HEK293 (cell line): ENCODE measurements at regions not wholly inside any gene's neighbourhood (a gene's known extent, or its start where the extent isn't known, plus 50 kb on each side); places are given as distances from the start of the nearest gene placed in this dataset.

ENCODE experiments used
- CTCF ChIA-PET: fragments of 350-600 bp; formaldehyde crosslinking; extraction: SDS; loops from one replicate; lab custom pipeline; 2021; ENCODE audit warnings: antibody characterized with exemption; lab: Yijun Ruan, JAX
- POLR2A ChIA-PET: fragments of 300-600 bp; formaldehyde crosslinking; extraction: SDS; loops from one replicate; lab custom pipeline; 2020; ENCODE audit warnings: antibody characterized with exemption, inconsistent platforms; lab: Yijun Ruan, JAX
- H3K27ac ChIP-seq: fragments of 200-500 bp; sonication (Bioruptor generic); 2 replicates; pipeline ENCODE4 v1.5.1; 2014; ENCODE audit warnings: low read depth, low read length, control low read depth, inconsistent platforms; ENCODE audit errors: extremely low read depth
- H3K36me3 ChIP-seq, 2 experiments: fragments of 200-500 bp in 1 of 2; sonication (Bioruptor generic) in 1 of 2; 1 replicate in 1 of 2; 2 replicates in 1 of 2; pipeline ENCODE4 v1.5.1; 2014 to 2017; ENCODE audit warnings: inconsistent platforms in 2 of 2, low read length in 2 of 2; ENCODE audit not compliant: control insufficient read depth in 2 of 2, insufficient read depth in 1 of 2
- H3K4me1 ChIP-seq: fragments of 200-500 bp; sonication (Bioruptor generic); 2 replicates; pipeline ENCODE4 v1.5.1; 2014; ENCODE audit warnings: mild to moderate bottlenecking, low read length, inconsistent platforms; ENCODE audit not compliant: control insufficient read depth, insufficient read depth
- H3K4me3 ChIP-seq: 2 replicates; pipeline ENCODE4 v1.5.1; 2011; ENCODE audit warnings: low read depth, mild to moderate bottlenecking, control low read depth, low read length, moderate library complexity
- H3K9me3 ChIP-seq: fragments of 200-500 bp; sonication (Bioruptor generic); 2 replicates; pipeline ENCODE4 v1.5.1; 2014; ENCODE audit warnings: low read depth, low read length, inconsistent platforms; ENCODE audit not compliant: control insufficient read depth, insufficient read depth
- GFI1B ChIP-seq: fragments of 450-650 bp; formaldehyde crosslinking; IDR thresholded peaks from 2 replicates; pipeline ENCODE4 v1.5.1; 2016; ENCODE audit warnings: missing biosample characterization, missing genetic modification characterization
- PRDM1 ChIP-seq: fragments of 450-650 bp; formaldehyde crosslinking; IDR thresholded peaks from 2 replicates; pipeline ENCODE4; 2016; ENCODE audit warnings: missing biosample characterization, missing genetic modification characterization
- PRDM4 ChIP-seq: fragments of 450-650 bp; formaldehyde crosslinking; IDR thresholded peaks from 2 replicates; pipeline ENCODE4 v1.5.1; 2017; ENCODE audit warnings: missing biosample characterization, missing genetic modification characterization
- ZBTB26 ChIP-seq: fragments of 450-650 bp; formaldehyde crosslinking; optimal IDR thresholded peaks from 2 replicates; pipeline ENCODE3; 2016; ENCODE audit warnings: missing biosample characterization, mild to moderate bottlenecking, missing genetic modification characterization
- ZBTB48 ChIP-seq: fragments of 450-650 bp; formaldehyde crosslinking; IDR thresholded peaks from 2 replicates; pipeline ENCODE4 v1.5.1; 2016; ENCODE audit warnings: missing biosample characterization, missing genetic modification characterization
- ZIC2 ChIP-seq: fragments of 450-650 bp; formaldehyde crosslinking; IDR thresholded peaks from 2 replicates; pipeline ENCODE4 v1.5.1; 2016; ENCODE audit warnings: missing biosample characterization, missing genetic modification characterization
- ZNF10 ChIP-seq: fragments of 450-650 bp; formaldehyde crosslinking; IDR thresholded peaks from 2 replicates; pipeline ENCODE4 v1.5.1; 2017; ENCODE audit warnings: missing biosample characterization, missing genetic modification characterization
- ZNF112 ChIP-seq: fragments of 450-650 bp; formaldehyde crosslinking; IDR thresholded peaks from 2 replicates; pipeline ENCODE4 v1.5.0; 2017; ENCODE audit warnings: missing biosample characterization, missing genetic modification characterization
- ZNF138 ChIP-seq: fragments of 450-650 bp; formaldehyde crosslinking; IDR thresholded peaks from 2 replicates; pipeline ENCODE4 v1.5.1; 2016; ENCODE audit warnings: missing biosample characterization, missing genetic modification characterization, borderline replicate concordance
- ZNF155 ChIP-seq: fragments of 450-650 bp; formaldehyde crosslinking; IDR thresholded peaks from 2 replicates; pipeline ENCODE4 v1.5.1; 2016; ENCODE audit warnings: missing biosample characterization, missing genetic modification characterization
- ZNF221 ChIP-seq: fragments of 450-650 bp; formaldehyde crosslinking; IDR thresholded peaks from 2 replicates; pipeline ENCODE4 v1.5.1; 2017; ENCODE audit warnings: missing biosample characterization, missing genetic modification characterization, borderline replicate concordance
- ZNF239 ChIP-seq: fragments of 450-650 bp; formaldehyde crosslinking; IDR thresholded peaks from 2 replicates; pipeline ENCODE4 v1.5.1; 2016; ENCODE audit warnings: missing biosample characterization, missing genetic modification characterization
- ZNF24 ChIP-seq: fragments of 450-650 bp; formaldehyde crosslinking; IDR thresholded peaks from 2 replicates; pipeline ENCODE4 v1.5.1; 2016; ENCODE audit warnings: missing biosample characterization, missing genetic modification characterization
- ZNF37A ChIP-seq: fragments of 450-650 bp; IDR thresholded peaks from 2 replicates; pipeline ENCODE4 v1.5.1; 2018; ENCODE audit warnings: missing biosample characterization, missing genetic modification characterization
- ZNF398 ChIP-seq: fragments of 450-650 bp; formaldehyde crosslinking; IDR thresholded peaks from 2 replicates; pipeline ENCODE4 v1.5.1; 2017; ENCODE audit warnings: missing biosample characterization, missing genetic modification characterization
- ZNF416 ChIP-seq: fragments of 450-650 bp; formaldehyde crosslinking; IDR thresholded peaks from 2 replicates; pipeline ENCODE4 v1.5.1; 2016; ENCODE audit warnings: missing biosample characterization, missing genetic modification characterization
- ZNF521 ChIP-seq: fragments of 450-650 bp; formaldehyde crosslinking; IDR thresholded peaks from 2 replicates; pipeline ENCODE4 v1.5.1; 2017; ENCODE audit warnings: missing biosample characterization, mild to moderate bottlenecking, missing genetic modification characterization
- ZNF621 ChIP-seq: fragments of 450-650 bp; formaldehyde crosslinking; IDR thresholded peaks from 2 replicates; pipeline ENCODE4 v1.5.1; 2017; ENCODE audit warnings: missing biosample characterization, missing genetic modification characterization
- ZNF624 ChIP-seq: fragments of 450-650 bp; formaldehyde crosslinking; IDR thresholded peaks from 2 replicates; pipeline ENCODE4 v1.5.1; 2017; ENCODE audit warnings: missing biosample characterization, missing genetic modification characterization
- ZNF629 ChIP-seq: fragments of 450-650 bp; formaldehyde crosslinking; IDR thresholded peaks from 2 replicates; pipeline ENCODE4 v1.5.1; 2017; ENCODE audit warnings: missing biosample characterization, missing genetic modification characterization
- ZNF660 ChIP-seq: fragments of 450-650 bp; IDR thresholded peaks from 2 replicates; pipeline ENCODE4 v1.5.1; 2018; ENCODE audit warnings: missing biosample characterization, mild to moderate bottlenecking, missing genetic modification characterization
- ZNF692 ChIP-seq: fragments of 450-650 bp; formaldehyde crosslinking; IDR thresholded peaks from 2 replicates; pipeline ENCODE4 v1.5.1; 2016; ENCODE audit warnings: missing biosample characterization, missing genetic modification characterization
- ZNF768 ChIP-seq: fragments of 450-650 bp; formaldehyde crosslinking; IDR thresholded peaks from 2 replicates; pipeline ENCODE4 v1.5.1; 2018; ENCODE audit warnings: missing biosample characterization, mild to moderate bottlenecking, missing genetic modification characterization
- ZNF843 ChIP-seq: fragments of 450-650 bp; formaldehyde crosslinking; IDR thresholded peaks from 2 replicates; pipeline ENCODE4 v1.5.1; 2016; ENCODE audit warnings: missing biosample characterization, missing genetic modification characterization
- ZSCAN18 ChIP-seq: fragments of 450-650 bp; formaldehyde crosslinking; IDR thresholded peaks from 2 replicates; pipeline ENCODE4 v1.5.1; 2016; ENCODE audit warnings: missing biosample characterization, missing genetic modification characterization
- ZSCAN30 ChIP-seq: fragments of 450-650 bp; IDR thresholded peaks from 2 replicates; pipeline ENCODE4 v1.5.1; 2018; ENCODE audit warnings: missing biosample characterization, mild to moderate bottlenecking, missing genetic modification characterization, moderate library complexity

GRCh38 chr2:41899189-41899588 lies 148.6 kb upstream of the PKDCC start:
- ChIA-PET CTCF (interaction anchor here (0.5 to 1.1 kb wide), 3 partner anchors 10 to 188 kb away, joined by 3 to 4 read pairs (median 3); no protein-coding TSS in a partner anchor), POLR2A (no interaction called here)
- no peak overlapping the region for H3K4me3 ChIP-seq
- TF ChIP-seq ZNF10 (tag by site-specific recombination) (no peak), ZNF239 (tag by site-specific recombination) (no peak), ZIC2 (tag by site-specific recombination) (no peak), ZNF660 (tag by site-specific recombination) (no peak), ZSCAN30 (tag by site-specific recombination) (no peak), ZNF398 (no peak), ZNF416 (tag by site-specific recombination) (no peak), ZNF138 (no peak), ZNF843 (no peak), ZNF24 (tag by site-specific recombination) (no peak), PRDM4 (tag by site-specific recombination) (no peak), GFI1B (tag by site-specific recombination) (no peak), ZBTB48 (tag by site-specific recombination) (no peak), ZNF692 (no peak), ZNF621 (tag by site-specific recombination) (no peak), ZBTB26 (tag by site-specific recombination) (no peak), ZNF521 (tag by site-specific recombination) (no peak)
- H3K27ac ChIP-seq: no peak overlapping the region
- H3K36me3 ChIP-seq: no peaks in the 10 kb centered on the region
- no peaks in the 10 kb centered on the region for H3K4me1 ChIP-seq
- no peaks in the 10 kb centered on the region for H3K9me3 ChIP-seq

GRCh38 chr2:41900101-41900577 lies 147.7 kb upstream of the PKDCC start:
- Histone ChIP-seq H3K4me1 (no peaks in the 10 kb centered on the region), H3K27ac (no peak overlapping the region), H3K36me3 (no peaks in the 10 kb centered on the region), H3K4me3 (no peak overlapping the region), H3K9me3 (no peaks in the 10 kb centered on the region)
- ChIA-PET POLR2A (no interaction called here), CTCF (no interaction called here)
- TF ChIP-seq PRDM1 (tag by site-specific recombination) (no peak), ZNF629 (tag by site-specific recombination) (no peak), ZNF768 (tag by site-specific recombination) (no peak), ZSCAN18 (tag by site-specific recombination) (no peak), ZNF37A (tag by site-specific recombination) (no peak), ZNF221 (tag by site-specific recombination) (no peak), ZNF155 (no peak), ZNF112 (no peak), ZNF624 (no peak)
